ENCODE measurements at regions not wholly inside any gene's neighbourhood (a gene's known extent, or its start where the extent isn't known, plus 50 kb on each side); places are given as distances from the start of the nearest gene placed in this dataset.
A peak's percentile ranks its signal among the peaks of the same experiment; 100 is the strongest.

DNA sequence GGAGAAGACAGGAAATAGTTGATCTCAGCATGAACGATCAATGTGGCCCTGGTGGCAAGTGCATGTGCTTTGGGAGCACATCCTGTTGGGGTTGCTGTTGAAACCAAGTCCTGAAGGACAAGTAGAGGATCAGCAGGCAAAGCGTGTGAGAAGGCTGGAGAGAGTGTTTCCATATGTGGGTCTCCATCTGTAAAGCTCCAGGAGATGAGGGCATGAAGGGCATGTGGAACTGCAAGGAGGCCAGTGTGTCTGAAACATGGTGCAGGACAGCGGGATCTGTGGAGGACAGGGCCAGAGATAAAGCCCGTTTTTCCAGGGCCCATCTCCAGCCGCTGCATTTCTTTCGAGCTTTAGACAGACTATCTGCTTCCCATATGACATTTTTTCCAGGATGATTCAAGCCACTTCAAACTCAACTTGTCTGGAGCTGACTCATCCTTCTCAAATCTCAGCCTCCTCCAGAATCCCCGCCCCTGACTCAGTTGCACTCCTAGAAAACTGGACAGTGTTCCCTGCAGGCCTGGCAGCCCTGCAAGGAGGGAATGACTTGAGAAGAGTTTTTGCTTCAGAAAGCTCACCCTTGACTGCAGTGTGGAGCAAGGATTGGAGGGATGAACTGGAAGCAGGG is 226.1 kb downstream of the VAPA start:
- H3K4me3 Mint-ChIP-seq = peak overlapping the region; percentile 58
- peak overlapping the region; percentile 82 for H3K27ac Mint-ChIP-seq
- H3K9me3 Mint-ChIP-seq = no peaks in the 10 kb centered on the region
- TF ChIP-seq, protein P1, sequence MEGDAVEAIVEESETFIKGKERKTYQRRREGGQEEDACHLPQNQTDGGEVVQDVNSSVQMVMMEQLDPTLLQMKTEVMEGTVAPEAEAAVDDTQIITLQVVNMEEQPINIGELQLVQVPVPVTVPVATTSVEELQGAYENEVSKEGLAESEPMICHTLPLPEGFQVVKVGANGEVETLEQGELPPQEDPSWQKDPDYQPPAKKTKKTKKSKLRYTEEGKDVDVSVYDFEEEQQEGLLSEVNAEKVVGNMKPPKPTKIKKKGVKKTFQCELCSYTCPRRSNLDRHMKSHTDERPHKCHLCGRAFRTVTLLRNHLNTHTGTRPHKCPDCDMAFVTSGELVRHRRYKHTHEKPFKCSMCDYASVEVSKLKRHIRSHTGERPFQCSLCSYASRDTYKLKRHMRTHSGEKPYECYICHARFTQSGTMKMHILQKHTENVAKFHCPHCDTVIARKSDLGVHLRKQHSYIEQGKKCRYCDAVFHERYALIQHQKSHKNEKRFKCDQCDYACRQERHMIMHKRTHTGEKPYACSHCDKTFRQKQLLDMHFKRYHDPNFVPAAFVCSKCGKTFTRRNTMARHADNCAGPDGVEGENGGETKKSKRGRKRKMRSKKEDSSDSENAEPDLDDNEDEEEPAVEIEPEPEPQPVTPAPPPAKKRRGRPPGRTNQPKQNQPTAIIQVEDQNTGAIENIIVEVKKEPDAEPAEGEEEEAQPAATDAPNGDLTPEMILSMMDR (conservative IDR thresholded peaks at IDR 0.05) = no peak
- peaks cover 4% of the 10 kb centered on the region for H3K36me3 Mint-ChIP-seq
- no peak for DNase-seq (ENCODE audit: extremely low spot score, unreplicated experiment)
- no peaks in the 10 kb centered on the region for H3K27me3 Mint-ChIP-seq
- H3K4me1 Mint-ChIP-seq (ENCODE audit: unreplicated experiment) = peaks cover 34% of the 10 kb centered on the region

DNA sequence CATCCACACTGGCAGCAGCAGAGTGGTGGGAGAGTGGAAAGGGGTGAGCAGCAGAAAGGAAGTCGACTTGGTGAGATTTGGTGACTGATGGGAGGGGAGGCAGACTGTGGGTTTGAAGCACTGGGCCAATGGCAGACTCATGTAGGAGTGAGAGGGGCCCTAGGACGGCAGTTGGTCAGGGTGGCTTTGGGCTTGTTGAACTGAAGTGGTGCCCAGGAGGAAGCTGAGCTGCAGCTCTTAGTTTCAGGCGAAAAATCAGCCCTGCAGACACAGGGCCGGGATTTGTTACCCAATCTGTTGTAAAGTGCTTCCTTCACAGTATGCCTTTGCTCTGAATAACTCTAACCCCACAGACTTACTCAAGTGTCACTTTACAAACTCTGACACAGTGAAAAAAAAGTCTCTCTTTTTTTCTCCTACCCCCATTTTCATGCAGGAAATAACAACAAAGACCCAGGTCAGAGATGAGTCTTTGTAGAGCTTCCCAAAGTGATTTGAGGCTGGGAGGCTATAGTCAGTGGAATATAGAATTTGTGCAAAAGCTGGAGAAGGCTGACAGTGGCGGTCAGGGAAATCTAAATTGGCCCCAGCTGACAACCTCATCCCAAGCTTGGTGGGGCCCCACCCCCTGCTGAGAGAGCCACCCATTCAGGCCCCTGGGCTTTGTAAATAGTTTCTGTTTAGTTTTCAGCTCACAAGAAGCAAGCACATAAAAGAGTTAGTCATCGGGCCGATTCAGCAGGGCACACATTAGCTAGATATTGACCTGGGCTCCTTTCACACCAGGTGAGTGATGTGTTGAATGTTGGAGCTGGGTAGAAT is 226.9 kb downstream of the VAPA start:
- TF ChIP-seq, protein P1 (conservative IDR thresholded peaks at IDR 0.05) = no peak
- DNase-seq (ENCODE audit: extremely low spot score, unreplicated experiment) = no peak
- H3K4me1 Mint-ChIP-seq (ENCODE audit: unreplicated experiment) = peaks cover 38% of the 10 kb centered on the region
- H3K9me3 Mint-ChIP-seq = no peaks in the 10 kb centered on the region
- H3K27me3 Mint-ChIP-seq = no peaks in the 10 kb centered on the region
- peaks cover 4% of the 10 kb centered on the region for H3K36me3 Mint-ChIP-seq
- peak overlapping the region; percentile 73 for H3K4me3 Mint-ChIP-seq
- H3K27ac Mint-ChIP-seq = peak overlapping the region; percentile 82

- TF ChIP-seq, protein P1 (conservative IDR thresholded peaks at IDR 0.05) = no peak
- Mint-ChIP-seq H3K27me3 (no peaks in the 10 kb centered on the region), H3K9me3 (no peaks in the 10 kb centered on the region), H3K27ac (peak overlapping the region; percentile 82), H3K4me1 (ENCODE audit: unreplicated experiment) (peaks cover 40% of the 10 kb centered on the region), H3K4me3 (peak overlapping the region; percentile 73), H3K36me3 (peaks cover 4% of the 10 kb centered on the region)
- DNase-seq (ENCODE audit: extremely low spot score, unreplicated experiment) = no peak
Measured at GRCh38 chr18:10141559-10141958, 227.7 kb downstream of the VAPA start.

- H3K27me3 Mint-ChIP-seq = no peaks in the 10 kb centered on the region
- TF ChIP-seq, protein P1 (conservative IDR thresholded peaks at IDR 0.05) = no peak
- H3K36me3 Mint-ChIP-seq = peaks cover 4% of the 10 kb centered on the region
- no peak for DNase-seq (ENCODE audit: extremely low spot score, unreplicated experiment)
- no peak overlapping the region for H3K4me3 Mint-ChIP-seq
- no peak overlapping the region for H3K27ac Mint-ChIP-seq
- H3K9me3 Mint-ChIP-seq = no peaks in the 10 kb centered on the region
- H3K4me1 Mint-ChIP-seq (ENCODE audit: unreplicated experiment) = peaks cover 40% of the 10 kb centered on the region
Measured at GRCh38 chr18:10142056-10142455, 228.2 kb downstream of the VAPA start.

GRCh38 chr18:10142496-10143160 is 228.8 kb downstream of the VAPA start:
- H3K27ac Mint-ChIP-seq = no peak overlapping the region
- TF ChIP-seq, protein P1 (conservative IDR thresholded peaks at IDR 0.05) = no peak
- DNase-seq (ENCODE audit: extremely low spot score, unreplicated experiment) = no peak
- H3K27me3 Mint-ChIP-seq = no peaks in the 10 kb centered on the region
- peaks cover 40% of the 10 kb centered on the region for H3K4me1 Mint-ChIP-seq (ENCODE audit: unreplicated experiment)
- peaks cover 4% of the 10 kb centered on the region for H3K36me3 Mint-ChIP-seq
- H3K4me3 Mint-ChIP-seq = peak overlapping the region; percentile 17
- H3K9me3 Mint-ChIP-seq = no peaks in the 10 kb centered on the region

Data from type B pancreatic cell (in vitro differentiated cells).